ENCODE measurements at regions not wholly inside any gene's neighbourhood (a gene's known extent, or its start where the extent isn't known, plus 50 kb on each side); places are given as distances from the start of the nearest gene placed in this dataset.

GRCh38 chrX:6293716-6294115 is 65.0 kb upstream of the NLGN4X start:
- no peak overlapping the region for H3K4me3 ChIP-seq (ENCODE audit: low read length)
- no peak for DNase-seq (ENCODE audit: low read depth)
- TF ChIP-seq CTCF (conservative IDR thresholded peaks at IDR 0.05; ENCODE audit: low read depth, low read length): no peak

GRCh38 chrX:6292599-6292998 is 63.9 kb upstream of the NLGN4X start:
- no peak overlapping the region for H3K4me3 ChIP-seq (ENCODE audit: low read length)
- DNase-seq (ENCODE audit: low read depth): no peak
- TF ChIP-seq CTCF (conservative IDR thresholded peaks at IDR 0.05; ENCODE audit: low read depth, low read length): no peak

- no peak for TF ChIP-seq CTCF (conservative IDR thresholded peaks at IDR 0.05; ENCODE audit: low read depth, low read length)
- H3K4me3 ChIP-seq (ENCODE audit: low read length): no peak overlapping the region
- DNase-seq (ENCODE audit: low read depth): no peak
Observed at GRCh38 chrX:6291444-6291843, 62.8 kb upstream of the NLGN4X start.

GRCh38 chrX:6283826-6284225 is 55.2 kb upstream of the NLGN4X start:
- no peak overlapping the region for H3K4me3 ChIP-seq (ENCODE audit: low read length)
- no peak for TF ChIP-seq CTCF (conservative IDR thresholded peaks at IDR 0.05; ENCODE audit: low read depth, low read length)
- DNase-seq (ENCODE audit: low read depth): no peak

- no peak for TF ChIP-seq CTCF (conservative IDR thresholded peaks at IDR 0.05; ENCODE audit: low read depth, low read length)
- H3K4me3 ChIP-seq (ENCODE audit: low read length): no peak overlapping the region
- no peak for DNase-seq (ENCODE audit: low read depth)
Observed at GRCh38 chrX:6279277-6279909, 50.7 kb upstream of the NLGN4X start.
